ENCODE measurements at regions not wholly inside any gene's neighbourhood (a gene's known extent, or its start where the extent isn't known, plus 50 kb on each side); places are given as distances from the start of the nearest gene placed in this dataset.

- TF ChIP-seq CTCF (IDR thresholded peaks at IDR 0.05) (no peak), POLR2AphosphoS5 (IDR thresholded peaks at IDR 0.05; ENCODE audit: low read depth, low read length) (no peak), TCF7L2 (IDR thresholded peaks at IDR 0.05; ENCODE audit: low read depth, low read length) (no peak), SIN3A (IDR thresholded peaks at IDR 0.05; ENCODE audit: borderline replicate concordance, insufficient read depth, low read depth, low read length) (no peak)
Observed at GRCh38 chr15:47409038-47409437, 308.3 kb upstream of the SEMA6D start.
